ENCODE measurements at regions not wholly inside any gene's neighbourhood (a gene's known extent, or its start where the extent isn't known, plus 50 kb on each side); places are given as distances from the start of the nearest gene placed in this dataset.

GRCh38 chr13:61989978-61990377 is 574.3 kb upstream of the PCDH20 start:
- TF ChIP-seq CTCF (IDR thresholded peaks at IDR 0.05) (no peak), POLR2A (IDR thresholded peaks at IDR 0.05) (no peak)
